Endothelial cell of umbilical vein (primary cell): ENCODE measurements at regions not wholly inside any gene's neighbourhood (a gene's known extent, or its start where the extent isn't known, plus 50 kb on each side); places are given as distances from the start of the nearest gene placed in this dataset.

Experiments
- BruUV-seq: library from RNA; stranded (reverse); fragments of 400-500 nt; replicated peaks from 2 replicates; lab custom pipeline; 2021; lab: Mats Ljungman, UMichigan
- CTCF ChIA-PET: fragments of 300-600, 350-600 bp; sonication (Branson Sonifier 250); formaldehyde crosslinking; loops from one replicate; lab custom pipeline; 2021; ENCODE audit warnings: antibody characterized with exemption, inconsistent platforms; lab: Charles Lee
- POLR2A ChIA-PET: fragments of 300-600, 350-600 bp; sonication (Branson Sonifier 250); formaldehyde crosslinking; loops from one replicate; lab custom pipeline; 2021; ENCODE audit warnings: antibody characterized with exemption, inconsistent platforms; lab: Charles Lee
- DNase-seq: peaks from one replicate; pipeline ENCODE4 v3.0.0-alpha.2; 2011; ENCODE audit warnings: low read depth, low spot score
- FAIRE-seq: peaks from 2 replicates; lab custom pipeline; 2011; peaks lifted over from hg19 to GRCh38; lab: Jason Lieb, UNC
- H2AFZ ChIP-seq: 2 replicates; pipeline ENCODE4 v1.6.0; 2012; ENCODE audit warnings: low read depth, low read length, control low read depth, inconsistent platforms
- H3K27ac ChIP-seq: 2 replicates; pipeline ENCODE4 v1.5.1; 2011; ENCODE audit warnings: low read depth, mild to moderate bottlenecking, control low read depth, low read length, moderate library complexity; ENCODE audit not compliant: insufficient read depth
- H3K27me3 ChIP-seq, 2 experiments: 2 replicates each; pipeline versions ENCODE4 v1.6.0 to v1.6.1; 2011; ENCODE audit warnings: low read length in 2 of 2, mixed read lengths in 1 of 2; ENCODE audit not compliant: control insufficient read depth in 2 of 2, insufficient read depth in 2 of 2
- H3K36me3 ChIP-seq, 2 experiments: 2 replicates in 1 of 2; 3 replicates in 1 of 2; pipeline ENCODE4 v1.5.1; 2011; ENCODE audit warnings: low read length in 2 of 2, mild to moderate bottlenecking in 1 of 2, moderate library complexity in 1 of 2; ENCODE audit not compliant: control insufficient read depth in 2 of 2, insufficient read depth in 2 of 2; ENCODE audit errors: extremely low read depth in 1 of 2
- H3K4me1 ChIP-seq: 3 replicates; pipeline ENCODE4 v1.5.1; 2011; ENCODE audit warnings: mild to moderate bottlenecking, low read length; ENCODE audit not compliant: control insufficient read depth, insufficient read depth; ENCODE audit errors: extremely low read depth
- H3K4me2 ChIP-seq: 2 replicates; pipeline ENCODE4 v1.6.1; 2011; ENCODE audit warnings: low read length, control low read depth, mixed read lengths; ENCODE audit not compliant: insufficient read depth
- H3K4me3 ChIP-seq, 3 experiments: fragments of 200-600 bp in 1 of 3; sonication (generic), shearing (Covaris generic) in 1 of 3; replicated peaks in 1 of 3; 2 replicates each; pipeline ENCODE4 v1.5.1; 2011 to 2016; ENCODE audit warnings: control low read depth in 3 of 3, low read length in 3 of 3, mild to moderate bottlenecking in 2 of 3, inconsistent platforms in 1 of 3, low read depth in 1 of 3, moderate library complexity in 1 of 3; ENCODE audit not compliant: insufficient read depth in 1 of 3
- H3K79me2 ChIP-seq: 2 replicates; pipeline ENCODE4 v1.6.0; 2012; ENCODE audit warnings: low read length, inconsistent platforms; ENCODE audit not compliant: control insufficient read depth, insufficient read depth
- H3K9ac ChIP-seq: replicated peaks from 2 replicates; pipeline ENCODE3; 2011; ENCODE audit warnings: low read length, control low read depth; ENCODE audit not compliant: insufficient read depth; ENCODE audit errors: extremely low read depth
- H3K9me1 ChIP-seq: replicated peaks from 3 replicates; pipeline ENCODE4 v1.6.0; 2011; ENCODE audit warnings: mild to moderate bottlenecking, low read length; ENCODE audit not compliant: control insufficient read depth, insufficient read depth; ENCODE audit errors: extremely low read depth
- H3K9me3 ChIP-seq: replicated peaks from 2 replicates; pipeline ENCODE4 v1.5.1; 2012; ENCODE audit warnings: low read length, inconsistent platforms; ENCODE audit not compliant: control insufficient read depth, insufficient read depth
- H4K20me1 ChIP-seq: replicated peaks from 2 replicates; pipeline ENCODE3; 2011; ENCODE audit warnings: mild to moderate bottlenecking, low read length; ENCODE audit not compliant: control insufficient read depth, insufficient read depth; ENCODE audit errors: extremely low read depth
- EZH2 ChIP-seq: IDR thresholded peaks from 2 replicates; pipeline ENCODE4 v1.6.1; 2012; ENCODE audit warnings: borderline replicate concordance, low read depth, mild to moderate bottlenecking, moderate library complexity, low read length, inconsistent platforms; ENCODE audit not compliant: severe bottlenecking
- FOS ChIP-seq: IDR thresholded peaks from 2 replicates; pipeline ENCODE4 v1.6.1; 2011; ENCODE audit warnings: mild to moderate bottlenecking, low read length, moderate library complexity, borderline replicate concordance; ENCODE audit not compliant: insufficient read depth
- GATA2 ChIP-seq: IDR thresholded peaks from 2 replicates; pipeline ENCODE4 v1.7.0; 2011; ENCODE audit warnings: low read depth, mild to moderate bottlenecking, moderate library complexity, mixed read lengths, low read length; ENCODE audit not compliant: insufficient read length, insufficient read depth
- JUN ChIP-seq: IDR thresholded peaks from 2 replicates; pipeline ENCODE4 v1.6.1; 2011; ENCODE audit warnings: borderline replicate concordance, low read depth; ENCODE audit not compliant: insufficient read length, insufficient read depth
- MYC ChIP-seq: IDR thresholded peaks from one replicate; pipeline ENCODE4 v1.6.1; 2011; ENCODE audit warnings: mild to moderate bottlenecking, low read depth, low read length
- POLR2A ChIP-seq: IDR thresholded peaks from 2 replicates; pipeline ENCODE4 v1.6.1; 2012; ENCODE audit warnings: low read depth, mild to moderate bottlenecking, control low read depth, low read length
- dilution Hi-C: fragments of 300-500 bp; cut with MboI; formaldehyde crosslinking; loops from one replicate; pipeline ENCODE4 v1.15.0; 2019; ENCODE audit warnings: low sequenced_read_pairs; ENCODE audit not compliant: extremely low pct_ligation_motif_present
- intact Hi-C: fragments of 100-400 bp; cut with micrococcal nuclease; formaldehyde crosslinking; loops from one replicate; pipeline ENCODE4 v1.10.0; 2022
- TF ChIP-seq, protein P1 (sequence below), 2 donors: IDR thresholded peaks; 1 replicate in 1 of 2; 2 replicates in 1 of 2; pipeline ENCODE4 v1.5.1; 2011; ENCODE audit warnings: low read length in 2 of 2, mild to moderate bottlenecking in 2 of 2, moderate library complexity in 2 of 2, control low read depth in 1 of 2, inconsistent platforms in 1 of 2, low read depth in 1 of 2; ENCODE audit not compliant: insufficient read depth in 1 of 2; ENCODE audit errors: extremely low read depth in 1 of 2
- TF ChIP-seq, protein P2 (sequence below): IDR thresholded peaks from 2 replicates; pipeline ENCODE4 v1.6.1; 2011; ENCODE audit not compliant: insufficient read depth, insufficient read length

DNA sequence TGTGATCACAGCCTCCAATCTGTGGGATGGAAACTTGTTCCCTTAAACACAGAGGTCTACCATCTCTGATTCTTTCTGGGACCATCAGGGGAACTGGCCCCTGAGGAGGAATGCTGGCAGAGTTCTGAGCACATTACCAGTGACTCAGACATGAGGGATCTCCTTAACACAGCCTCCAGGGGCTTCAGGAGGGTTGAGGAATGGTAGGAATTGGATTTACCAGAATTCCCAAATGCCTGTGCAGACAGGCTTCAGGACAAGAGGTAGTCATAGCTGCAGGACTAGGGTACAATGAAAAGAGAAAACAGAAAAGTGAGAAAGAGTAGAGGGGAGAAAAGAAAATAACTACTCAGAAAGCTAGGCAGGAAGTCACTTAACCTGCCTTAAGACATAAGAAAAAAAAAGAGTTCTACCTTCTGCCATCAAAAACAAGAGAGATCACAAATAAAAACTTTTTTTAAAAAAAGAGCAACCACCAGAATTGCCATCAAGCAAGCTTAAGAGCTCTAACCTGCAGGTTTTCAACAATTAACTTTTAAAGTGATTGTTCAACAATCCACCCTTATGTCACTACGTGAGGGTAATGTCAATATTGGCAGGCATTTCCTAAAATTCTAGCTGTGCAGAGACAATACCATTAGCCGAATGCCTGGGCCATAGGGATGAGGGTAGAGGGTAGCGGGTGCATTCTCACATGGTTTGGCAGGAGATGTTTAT lies 524.4 kb downstream of the BCL11A start:
- H3K9me1 ChIP-seq = no peaks in the 10 kb centered on the region
- TF ChIP-seq FOS = no peak
- TF ChIP-seq, protein P1, sequence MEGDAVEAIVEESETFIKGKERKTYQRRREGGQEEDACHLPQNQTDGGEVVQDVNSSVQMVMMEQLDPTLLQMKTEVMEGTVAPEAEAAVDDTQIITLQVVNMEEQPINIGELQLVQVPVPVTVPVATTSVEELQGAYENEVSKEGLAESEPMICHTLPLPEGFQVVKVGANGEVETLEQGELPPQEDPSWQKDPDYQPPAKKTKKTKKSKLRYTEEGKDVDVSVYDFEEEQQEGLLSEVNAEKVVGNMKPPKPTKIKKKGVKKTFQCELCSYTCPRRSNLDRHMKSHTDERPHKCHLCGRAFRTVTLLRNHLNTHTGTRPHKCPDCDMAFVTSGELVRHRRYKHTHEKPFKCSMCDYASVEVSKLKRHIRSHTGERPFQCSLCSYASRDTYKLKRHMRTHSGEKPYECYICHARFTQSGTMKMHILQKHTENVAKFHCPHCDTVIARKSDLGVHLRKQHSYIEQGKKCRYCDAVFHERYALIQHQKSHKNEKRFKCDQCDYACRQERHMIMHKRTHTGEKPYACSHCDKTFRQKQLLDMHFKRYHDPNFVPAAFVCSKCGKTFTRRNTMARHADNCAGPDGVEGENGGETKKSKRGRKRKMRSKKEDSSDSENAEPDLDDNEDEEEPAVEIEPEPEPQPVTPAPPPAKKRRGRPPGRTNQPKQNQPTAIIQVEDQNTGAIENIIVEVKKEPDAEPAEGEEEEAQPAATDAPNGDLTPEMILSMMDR (IDR thresholded peaks at IDR 0.05; ENCODE audit: extremely low read depth in 1 of 2, insufficient read depth in 1 of 2, low read depth in 1 of 2, low read length in 2 of 2) = no peak
- no peak for TF ChIP-seq EZH2
- TF ChIP-seq GATA2 = no peak
- TF ChIP-seq MYC = no peak
- TF ChIP-seq JUN = no peak
- TF ChIP-seq, protein P2, sequence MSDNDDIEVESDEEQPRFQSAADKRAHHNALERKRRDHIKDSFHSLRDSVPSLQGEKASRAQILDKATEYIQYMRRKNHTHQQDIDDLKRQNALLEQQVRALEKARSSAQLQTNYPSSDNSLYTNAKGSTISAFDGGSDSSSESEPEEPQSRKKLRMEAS = no peak
- TF ChIP-seq POLR2A = no peak
- no TSS peak for BruUV-seq
- H3K4me3 ChIP-seq = no peak overlapping the region
- DNase-seq (no peak), FAIRE-seq (no peak)
- no peaks in the 10 kb centered on the region for H3K79me2 ChIP-seq
- H3K4me2 ChIP-seq = no peak overlapping the region
- POLR2A ChIA-PET = no interaction called here
- intact Hi-C loops = no loop called here
- H2AFZ ChIP-seq = no peak overlapping the region
- H3K27ac ChIP-seq = no peak overlapping the region
- no peaks in the 10 kb centered on the region for H3K27me3 ChIP-seq
- H3K9ac ChIP-seq = no peak overlapping the region
- H3K9me3 ChIP-seq = peaks cover 5% of the 10 kb centered on the region
- no peaks in the 10 kb centered on the region for H3K4me1 ChIP-seq
- no peaks in the 10 kb centered on the region for H4K20me1 ChIP-seq
- CTCF ChIA-PET = interaction anchor here (0.6 kb wide), 1 partner anchor 182 kb away, joined by 3 read pairs; no protein-coding TSS in a partner anchor
- H3K36me3 ChIP-seq = no peaks in the 10 kb centered on the region
- dilution Hi-C loops = no loop called here
